Ureter (tissue), 1 donor: ENCODE measurements at regions not wholly inside any gene's neighbourhood (a gene's known extent, or its start where the extent isn't known, plus 50 kb on each side); places are given as distances from the start of the nearest gene placed in this dataset.

Experiments
- DNase-seq: peaks from one replicate; pipeline ENCODE4 v3.0.0-alpha.2; 2020; ENCODE audit warnings: low spot score
- donor health status: DM: yes; HTN: yes; CAD: no.

- DNase-seq = no peak
These were observed 742.9 kb upstream of the DDX18 start for GRCh38 chr2:117071556-117072102.

- DNase-seq = no peak
These were observed 739.7 kb upstream of the DDX18 start for GRCh38 chr2:117074756-117075155.

GRCh38 chr2:117085256-117085655 lies 729.2 kb upstream of the DDX18 start:
- no peak for DNase-seq

GRCh38 chr2:117085737-117086136 lies 728.8 kb upstream of the DDX18 start:
- no peak for DNase-seq

GRCh38 chr2:117086174-117086942 lies 728.1 kb upstream of the DDX18 start:
- DNase-seq = no peak

GRCh38 chr2:117086943-117087250 lies 727.6 kb upstream of the DDX18 start:
- DNase-seq = no peak

- DNase-seq = no peak
These were observed 726.8 kb upstream of the DDX18 start for GRCh38 chr2:117087535-117088291.

- DNase-seq = no peak
These were observed 723.3 kb upstream of the DDX18 start for GRCh38 chr2:117091041-117091837.

- no peak for DNase-seq
These were observed 712.9 kb upstream of the DDX18 start for GRCh38 chr2:117101613-117102012.

- DNase-seq = no peak
These were observed 705.7 kb upstream of the DDX18 start for GRCh38 chr2:117108741-117109267.

GRCh38 chr2:117118994-117119393 lies 695.5 kb upstream of the DDX18 start:
- no peak for DNase-seq

- DNase-seq = no peak
These were observed 691.1 kb upstream of the DDX18 start for GRCh38 chr2:117123362-117123761.

- no peak for DNase-seq
These were observed 687.8 kb upstream of the DDX18 start for GRCh38 chr2:117126656-117127055.

- DNase-seq = no peak
These were observed 686.8 kb upstream of the DDX18 start for GRCh38 chr2:117127680-117128079.

- no peak for DNase-seq
These were observed 686.0 kb upstream of the DDX18 start for GRCh38 chr2:117128461-117128860.

- DNase-seq = no peak
These were observed 677.1 kb upstream of the DDX18 start for GRCh38 chr2:117137371-117137770.

- DNase-seq = no peak
These were observed 645.3 kb upstream of the DDX18 start for GRCh38 chr2:117169036-117169765.

- no peak for DNase-seq
These were observed 643.6 kb upstream of the DDX18 start for GRCh38 chr2:117170897-117171296.

GRCh38 chr2:117179405-117179804 lies 635.1 kb upstream of the DDX18 start:
- no peak for DNase-seq

- DNase-seq = no peak
These were observed 623.5 kb upstream of the DDX18 start for GRCh38 chr2:117190856-117191559.

- no peak for DNase-seq
These were observed 619.1 kb upstream of the DDX18 start for GRCh38 chr2:117195381-117195780.
